ENCODE measurements at regions not wholly inside any gene's neighbourhood (a gene's known extent, or its start where the extent isn't known, plus 50 kb on each side); places are given as distances from the start of the nearest gene placed in this dataset.
"Not testable (repeated sequence)": the region's sequence is repeated elsewhere in the genome, so short reads cannot be mapped to it uniquely, and the experiment has no call there.

GRCh38 chr6:71722736-71723135 is 163.6 kb upstream of the RIMS1 start:
- no peak for DNase-seq (ENCODE audit: low read depth, low spot score)

DNA sequence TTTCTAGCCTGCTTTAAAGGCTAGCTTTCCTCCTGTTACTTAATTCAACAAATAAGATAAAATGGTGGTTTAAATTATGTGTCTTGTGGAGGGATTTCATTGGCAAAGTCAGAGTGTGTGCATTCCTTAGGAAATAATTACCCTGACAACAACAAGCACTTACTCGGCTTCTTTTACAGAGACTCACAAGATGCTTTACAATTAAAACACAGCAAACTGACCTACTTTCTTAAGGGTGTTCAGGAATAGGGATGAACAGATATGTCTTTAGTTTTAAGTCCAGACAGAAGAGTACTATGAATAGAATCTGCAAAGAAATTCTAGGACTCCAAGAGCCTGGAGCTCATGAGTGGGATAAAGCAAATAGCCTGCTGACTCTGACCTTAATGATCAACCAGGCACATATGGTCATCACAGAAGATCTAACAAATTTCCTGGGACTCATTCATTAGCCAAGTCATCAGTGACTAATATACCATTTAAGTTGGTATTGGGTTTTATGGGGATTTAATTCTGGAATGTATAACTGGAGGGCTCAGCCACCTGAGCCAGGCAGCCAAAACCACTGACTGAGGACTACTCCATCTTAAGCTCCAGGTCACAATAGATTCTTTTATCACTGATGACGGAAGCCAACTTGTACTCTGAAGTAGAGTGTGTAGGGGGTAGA is 161.8 kb upstream of the RIMS1 start:
- DNase-seq (ENCODE audit: low read depth, low spot score): no peak

GRCh38 chr6:71725126-71725470 is 161.3 kb upstream of the RIMS1 start:
- no peak for DNase-seq (ENCODE audit: low read depth, low spot score)

DNA sequence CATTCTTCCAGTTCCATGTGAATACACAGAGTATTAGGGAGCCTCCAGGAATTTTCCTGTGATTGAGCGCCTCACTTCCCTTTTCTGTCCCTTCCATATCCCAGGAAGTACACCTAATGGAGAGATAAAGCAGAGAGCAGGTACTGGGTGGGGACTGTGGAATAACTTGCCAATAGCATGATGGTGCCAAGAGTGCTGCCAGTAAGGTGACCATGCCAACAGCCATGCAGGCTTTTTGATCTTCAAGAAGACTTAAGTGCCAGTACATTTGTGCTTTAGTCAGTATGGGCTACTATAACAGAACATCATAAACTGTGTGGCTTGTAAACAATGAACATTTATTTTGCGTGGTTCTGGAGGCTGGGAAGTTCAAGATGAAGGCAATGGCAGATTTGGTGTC is 160.2 kb upstream of the RIMS1 start:
- no peak for DNase-seq (ENCODE audit: low read depth, low spot score)

DNA sequence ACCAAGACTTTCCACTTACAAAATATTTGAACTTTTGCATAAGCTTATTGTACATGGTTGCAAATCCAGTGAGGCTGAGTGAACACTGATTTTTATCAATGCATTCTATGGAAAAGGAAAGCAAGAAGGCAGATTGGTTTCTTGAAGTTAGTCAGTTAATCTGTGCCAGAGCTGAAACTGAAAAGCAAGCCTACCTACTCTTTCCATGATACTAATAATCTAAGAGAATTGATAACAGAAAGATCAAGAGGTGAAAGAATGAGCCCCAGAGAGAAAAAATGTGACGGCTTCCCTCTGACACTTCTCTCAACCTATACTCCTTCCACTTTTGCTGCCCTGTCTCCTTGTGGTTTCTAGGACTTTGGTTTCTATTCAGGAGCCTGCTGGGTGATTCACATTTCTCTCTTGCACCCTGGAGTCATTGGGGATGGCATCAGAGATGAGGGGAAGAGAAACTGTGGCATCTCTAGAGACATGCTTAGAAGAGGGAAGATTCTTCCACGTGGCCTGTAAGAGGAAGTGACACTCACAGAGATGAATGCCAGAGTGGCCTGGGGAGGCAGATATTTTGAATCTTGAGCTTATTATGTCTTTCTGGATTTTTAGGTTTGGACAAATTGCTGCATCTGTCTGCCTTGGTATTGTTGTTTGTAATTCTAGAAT is 158.6 kb upstream of the RIMS1 start:
- DNase-seq (ENCODE audit: low read depth, low spot score): no peak

DNA sequence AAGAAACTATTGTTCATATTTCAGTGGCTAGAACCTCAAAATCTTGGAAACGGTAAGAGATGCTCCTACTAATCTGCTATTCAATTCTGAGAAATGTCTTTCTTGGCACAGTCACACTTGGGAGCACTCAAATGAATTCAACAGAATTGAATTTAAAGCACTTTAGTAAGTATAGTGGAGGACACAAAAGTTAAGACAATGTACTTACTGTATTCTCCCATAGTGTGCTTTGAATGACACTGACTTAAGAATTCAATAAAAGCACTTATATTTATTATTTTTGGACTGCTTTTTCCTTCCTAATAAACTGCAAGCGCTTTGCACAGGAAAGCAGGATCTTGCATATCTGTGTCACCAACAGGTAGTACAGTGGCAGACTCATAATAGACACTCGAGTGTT is 156.1 kb upstream of the RIMS1 start:
- no peak for DNase-seq (ENCODE audit: low read depth, low spot score)

GRCh38 chr6:71733970-71734899 is 152.1 kb upstream of the RIMS1 start:
- DNase-seq (ENCODE audit: low read depth, low spot score): no peak

GRCh38 chr6:71737953-71738352 is 148.4 kb upstream of the RIMS1 start:
- no peak for DNase-seq (ENCODE audit: low read depth, low spot score)

GRCh38 chr6:71745525-71745924 is 140.8 kb upstream of the RIMS1 start:
- DNase-seq (ENCODE audit: low read depth, low spot score): no peak

DNA sequence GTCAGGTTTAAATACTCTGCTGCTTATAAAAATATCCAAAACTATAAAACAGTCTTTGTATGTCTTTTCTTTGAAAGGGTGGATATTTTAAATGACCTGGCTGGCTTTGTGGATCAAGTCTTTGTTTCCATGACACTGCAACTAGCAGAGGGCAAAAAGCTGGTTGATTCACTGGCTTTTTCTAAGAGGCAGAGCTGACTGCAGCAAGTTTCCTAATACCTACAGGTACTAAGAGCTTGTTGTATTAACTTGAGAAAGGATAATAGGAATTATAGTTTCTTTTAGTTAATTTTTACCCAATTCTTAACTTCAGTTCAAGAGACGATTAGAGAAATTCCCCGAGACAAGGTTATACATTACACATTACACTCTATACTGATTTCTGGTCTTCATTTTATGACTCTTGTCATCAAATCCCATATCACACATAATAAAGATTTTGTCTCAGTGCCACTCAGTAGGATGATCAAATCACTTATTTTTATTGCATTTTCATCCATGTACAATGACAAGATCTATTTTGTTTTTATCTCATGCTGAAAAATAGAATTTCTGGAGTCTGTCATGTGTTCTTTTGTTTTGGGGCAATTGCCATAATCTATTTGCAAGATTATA is 120.1 kb upstream of the RIMS1 start:
- no peak for DNase-seq (ENCODE audit: low read depth, low spot score)

DNA sequence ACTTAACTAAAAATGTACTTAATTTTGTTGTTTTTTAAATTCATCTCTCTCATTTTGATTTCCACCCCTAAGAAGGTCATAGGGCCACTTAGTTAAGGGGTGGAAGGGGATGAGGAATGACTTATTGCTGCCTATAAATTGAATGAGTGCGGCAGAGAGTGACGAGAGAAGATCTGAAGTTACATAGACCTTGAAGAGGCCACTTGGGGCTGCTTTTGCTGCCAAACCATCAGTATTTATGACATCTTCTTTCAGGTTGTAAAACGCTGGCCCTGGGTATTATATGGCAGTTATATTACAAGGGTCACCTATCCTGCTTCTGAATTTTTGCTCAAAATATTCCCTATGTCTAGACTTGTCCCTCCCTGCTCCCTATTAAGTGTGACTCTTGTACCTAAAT is 119.6 kb upstream of the RIMS1 start:
- DNase-seq (ENCODE audit: low read depth, low spot score): no peak

- DNase-seq (ENCODE audit: low read depth, low spot score): no peak
Observed at GRCh38 chr6:71768356-71768755, 118.0 kb upstream of the RIMS1 start.

DNA sequence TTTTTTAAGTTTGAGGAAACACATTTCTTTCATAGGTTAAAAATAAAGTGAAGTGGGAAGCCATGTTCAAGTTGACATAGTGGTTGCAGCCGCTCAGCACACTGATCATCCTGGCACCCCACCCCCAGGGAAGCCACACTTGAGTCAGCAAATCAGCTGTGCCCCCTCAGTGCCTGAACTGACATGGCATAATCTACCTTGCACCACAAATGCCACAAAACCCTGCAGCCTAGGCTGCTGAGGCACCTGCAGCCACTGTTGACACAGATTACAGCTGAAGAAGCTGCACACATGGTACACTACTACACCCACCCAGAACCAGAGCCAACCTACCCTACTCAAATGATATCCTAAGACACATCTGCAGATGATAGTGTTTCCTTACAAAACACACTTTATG is 77.5 kb upstream of the RIMS1 start:
- no peak for DNase-seq (ENCODE audit: low read depth, low spot score)

DNA sequence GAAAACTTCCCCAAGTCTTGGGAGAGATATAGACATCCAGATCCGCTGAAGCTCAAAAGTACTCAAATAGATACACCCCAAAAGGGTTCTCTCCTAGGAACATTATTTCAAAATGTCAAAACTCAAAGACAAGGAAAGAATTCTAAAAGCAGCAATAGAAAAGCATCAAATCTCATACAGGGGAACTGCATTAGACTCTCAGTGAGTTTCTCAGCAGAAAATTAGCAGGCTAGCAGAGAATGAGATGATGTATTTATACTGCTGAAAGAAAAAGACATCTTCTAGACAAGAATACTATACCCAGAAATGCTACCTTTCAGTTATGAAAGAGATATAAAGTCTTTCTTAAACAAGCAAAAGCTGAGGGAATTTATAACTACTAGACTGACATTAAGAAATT is 75.5 kb upstream of the RIMS1 start:
- DNase-seq (ENCODE audit: low read depth, low spot score): no peak

GRCh38 chr6:71822625-71823024 is 63.7 kb upstream of the RIMS1 start:
- DNase-seq (ENCODE audit: low read depth, low spot score): no peak

- DNase-seq (ENCODE audit: low read depth, low spot score): not testable (repeated sequence)
Observed at GRCh38 chr6:71832110-71832764, 54.1 kb upstream of the RIMS1 start.
